Heart left ventricle (tissue), 13 donors: ENCODE measurements at regions not wholly inside any gene's neighbourhood (a gene's known extent, or its start where the extent isn't known, plus 50 kb on each side); places are given as distances from the start of the nearest gene placed in this dataset.

Experiments used
- POLR2A ChIP-seq, 2 donors: fragments of 450-650 bp; IDR thresholded peaks; one replicate each; pipeline ENCODE4 v1.6.1; 2017; ENCODE audit warnings: antibody characterized with exemption in 2 of 2, mild to moderate bottlenecking in 2 of 2, moderate library complexity in 2 of 2
- TF ChIP-seq, protein P1 (sequence below), 12 donors: fragments of 200-600 bp; sonication (generic) in 4 of 12; IDR thresholded peaks; one replicate each; pipeline versions ENCODE4 v1.5.0 to v1.8.0; 2018 to 2022; ENCODE audit warnings: antibody characterized with exemption in 12 of 12, mild to moderate bottlenecking in 5 of 12
- donor health status: ischemic (EF 13 %, LVEDD 7.1; RV severe dilation, severe dysfunction).
- donor health status: DM: no; HTN: yes; CAD: no.
- donor health status: DM: no; HTN: no; CAD: no.
- donor health status: ischemic (EF 25% LVEDD 6.9; RV normal size, moderate dysfunction).
- donor health status: ischemic (EF 25% LVEDD 5.7; RV mildly dilated, moderate dysfunction).
- donor health status: ischemic (EF 35%, LVEDD 5.7; RV mildly dilated, moderate dysfunction).
- donor health status: nonischemic (EF 11% LVEDD 7.7; RV severe dilation, severe dysfunction).
- donor health status: DM: yes; HTN: yes; CAD: no.
- donor health status: PGD.
- donor health status: ischemic (EF 29% LVEDD 5.4; RV normal size, mild dysfunction).
- donor health status: nonischemic (EF 23%, LVEDD 6.1; RV moderate dilation, normal function).

DNA sequence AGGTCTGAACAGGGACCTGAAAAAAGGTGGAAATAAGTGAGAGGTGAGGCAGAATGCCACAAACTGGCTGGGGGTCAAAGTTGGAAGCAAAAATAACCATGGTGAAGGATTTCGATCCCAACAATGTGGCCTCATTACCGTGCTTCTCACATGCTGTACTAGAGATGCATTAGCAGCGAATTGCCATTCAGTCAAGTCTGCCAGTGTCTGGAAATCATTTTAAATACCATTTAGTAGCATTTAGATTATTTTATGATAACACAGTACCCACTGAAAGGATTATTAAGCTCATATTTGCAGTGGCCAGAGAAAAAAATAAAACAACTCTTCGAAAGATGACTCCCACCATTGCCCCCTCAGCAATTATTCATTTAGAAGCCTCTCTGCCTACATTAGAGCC lies 294.6 kb upstream of the SLC24A2 start:
- TF ChIP-seq, protein P1, sequence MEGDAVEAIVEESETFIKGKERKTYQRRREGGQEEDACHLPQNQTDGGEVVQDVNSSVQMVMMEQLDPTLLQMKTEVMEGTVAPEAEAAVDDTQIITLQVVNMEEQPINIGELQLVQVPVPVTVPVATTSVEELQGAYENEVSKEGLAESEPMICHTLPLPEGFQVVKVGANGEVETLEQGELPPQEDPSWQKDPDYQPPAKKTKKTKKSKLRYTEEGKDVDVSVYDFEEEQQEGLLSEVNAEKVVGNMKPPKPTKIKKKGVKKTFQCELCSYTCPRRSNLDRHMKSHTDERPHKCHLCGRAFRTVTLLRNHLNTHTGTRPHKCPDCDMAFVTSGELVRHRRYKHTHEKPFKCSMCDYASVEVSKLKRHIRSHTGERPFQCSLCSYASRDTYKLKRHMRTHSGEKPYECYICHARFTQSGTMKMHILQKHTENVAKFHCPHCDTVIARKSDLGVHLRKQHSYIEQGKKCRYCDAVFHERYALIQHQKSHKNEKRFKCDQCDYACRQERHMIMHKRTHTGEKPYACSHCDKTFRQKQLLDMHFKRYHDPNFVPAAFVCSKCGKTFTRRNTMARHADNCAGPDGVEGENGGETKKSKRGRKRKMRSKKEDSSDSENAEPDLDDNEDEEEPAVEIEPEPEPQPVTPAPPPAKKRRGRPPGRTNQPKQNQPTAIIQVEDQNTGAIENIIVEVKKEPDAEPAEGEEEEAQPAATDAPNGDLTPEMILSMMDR (IDR thresholded peaks at IDR 0.05) = no peak
- TF ChIP-seq POLR2A (IDR thresholded peaks at IDR 0.05) = no peak
